Ishikawa (cell line): ENCODE measurements at regions not wholly inside any gene's neighbourhood (a gene's known extent, or its start where the extent isn't known, plus 50 kb on each side); places are given as distances from the start of the nearest gene placed in this dataset.

Source experiments
- CEBPB ChIP-seq: IDR thresholded peaks from 2 replicates; pipeline ENCODE4 v1.6.1; 2012
- CREB1 ChIP-seq: IDR thresholded peaks from 2 replicates; pipeline ENCODE4 v1.6.1; 2012; ENCODE audit warnings: low read depth
- EGR1 ChIP-seq: IDR thresholded peaks from 2 replicates; pipeline ENCODE4 v1.6.1; 2012
- EP300 ChIP-seq: IDR thresholded peaks from 2 replicates; pipeline ENCODE4 v1.6.1; 2012; ENCODE audit warnings: borderline replicate concordance
- FOXM1 ChIP-seq: IDR thresholded peaks from 2 replicates; pipeline ENCODE4 v1.6.1; 2012; ENCODE audit warnings: low read depth, borderline replicate concordance
- NFIC ChIP-seq: IDR thresholded peaks from 2 replicates; pipeline ENCODE4 v1.6.1; 2012
- RAD21 ChIP-seq: IDR thresholded peaks from 2 replicates; pipeline ENCODE4 v1.6.1; 2012; ENCODE audit warnings: low read depth
- TAF1 ChIP-seq: IDR thresholded peaks from 2 replicates; pipeline ENCODE4 v1.6.1; 2012; ENCODE audit warnings: low read depth, mild to moderate bottlenecking
- TCF12 ChIP-seq: IDR thresholded peaks from 2 replicates; pipeline ENCODE4 v1.6.1; 2012; ENCODE audit warnings: low read depth
- TEAD4 ChIP-seq: IDR thresholded peaks from 2 replicates; pipeline ENCODE4 v1.6.1; 2012
- YY1 ChIP-seq: IDR thresholded peaks from 2 replicates; pipeline ENCODE4 v1.6.1; 2012; ENCODE audit warnings: low read depth
- ZBTB7A ChIP-seq: IDR thresholded peaks from 2 replicates; pipeline ENCODE4 v1.6.1; 2012; ENCODE audit warnings: low read depth
- TF ChIP-seq, protein P1 (sequence below): IDR thresholded peaks from 2 replicates; pipeline ENCODE4 v1.6.1; 2012; ENCODE audit warnings: low read depth, mild to moderate bottlenecking
- TF ChIP-seq, protein P2 (sequence below): IDR thresholded peaks from 2 replicates; pipeline ENCODE4 v1.6.1; 2012
- TF ChIP-seq, protein P3 (sequence below): IDR thresholded peaks from 2 replicates; pipeline ENCODE4 v1.6.1; 2012

DNA sequence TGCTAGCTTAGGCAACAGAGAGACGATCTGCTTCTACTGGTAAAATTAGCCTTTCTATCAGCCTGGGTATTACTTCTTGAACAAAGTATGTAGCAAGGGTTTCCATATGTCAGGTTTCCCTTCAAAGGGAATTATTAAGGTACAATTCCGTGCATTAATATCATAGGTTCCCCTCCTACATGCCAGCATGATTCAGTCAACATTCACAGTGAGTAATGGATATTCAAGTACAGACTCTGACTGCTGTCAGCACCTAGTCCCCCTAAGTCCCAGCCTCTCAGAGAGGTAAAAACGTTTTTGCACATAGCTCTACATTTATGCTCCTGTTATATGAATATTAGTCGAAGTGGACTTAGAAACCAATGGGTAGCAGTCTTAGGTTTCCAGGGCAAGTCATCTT, 322.4 kb upstream of the CCNG1 start:
- no peak for TF ChIP-seq CEBPB
- no peak for TF ChIP-seq TCF12
- no peak for TF ChIP-seq YY1
- TF ChIP-seq ZBTB7A: no peak
- TF ChIP-seq RAD21: no peak
- no peak for TF ChIP-seq EP300

DNA sequence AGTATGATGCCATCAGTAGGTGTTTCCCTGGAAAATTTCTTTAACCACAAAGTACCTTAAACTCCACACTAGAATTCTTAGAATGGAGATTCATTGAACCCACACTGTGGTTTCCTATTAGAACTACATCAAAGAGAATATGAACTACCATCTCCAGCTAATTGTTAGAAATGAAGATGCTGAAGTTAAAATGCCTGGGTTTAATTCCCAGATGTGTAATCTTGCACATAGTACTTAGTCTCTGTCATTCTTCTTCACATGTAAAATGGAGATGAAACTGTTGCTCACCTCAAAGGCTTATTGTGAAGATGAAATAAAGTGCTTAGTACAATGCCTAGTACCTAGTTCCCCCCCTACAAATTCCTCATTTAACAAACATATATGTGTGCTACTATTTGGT, 303.3 kb upstream of the CCNG1 start:
- TF ChIP-seq EGR1 (no peak), TCF12 (no peak), EP300 (no peak), FOXM1 (no peak), ZBTB7A (no peak), RAD21 (no peak), TAF1 (no peak), NFIC (no peak), TEAD4 (no peak), CEBPB (no peak), YY1 (no peak), CREB1 (no peak)
- TF ChIP-seq, protein P1, sequence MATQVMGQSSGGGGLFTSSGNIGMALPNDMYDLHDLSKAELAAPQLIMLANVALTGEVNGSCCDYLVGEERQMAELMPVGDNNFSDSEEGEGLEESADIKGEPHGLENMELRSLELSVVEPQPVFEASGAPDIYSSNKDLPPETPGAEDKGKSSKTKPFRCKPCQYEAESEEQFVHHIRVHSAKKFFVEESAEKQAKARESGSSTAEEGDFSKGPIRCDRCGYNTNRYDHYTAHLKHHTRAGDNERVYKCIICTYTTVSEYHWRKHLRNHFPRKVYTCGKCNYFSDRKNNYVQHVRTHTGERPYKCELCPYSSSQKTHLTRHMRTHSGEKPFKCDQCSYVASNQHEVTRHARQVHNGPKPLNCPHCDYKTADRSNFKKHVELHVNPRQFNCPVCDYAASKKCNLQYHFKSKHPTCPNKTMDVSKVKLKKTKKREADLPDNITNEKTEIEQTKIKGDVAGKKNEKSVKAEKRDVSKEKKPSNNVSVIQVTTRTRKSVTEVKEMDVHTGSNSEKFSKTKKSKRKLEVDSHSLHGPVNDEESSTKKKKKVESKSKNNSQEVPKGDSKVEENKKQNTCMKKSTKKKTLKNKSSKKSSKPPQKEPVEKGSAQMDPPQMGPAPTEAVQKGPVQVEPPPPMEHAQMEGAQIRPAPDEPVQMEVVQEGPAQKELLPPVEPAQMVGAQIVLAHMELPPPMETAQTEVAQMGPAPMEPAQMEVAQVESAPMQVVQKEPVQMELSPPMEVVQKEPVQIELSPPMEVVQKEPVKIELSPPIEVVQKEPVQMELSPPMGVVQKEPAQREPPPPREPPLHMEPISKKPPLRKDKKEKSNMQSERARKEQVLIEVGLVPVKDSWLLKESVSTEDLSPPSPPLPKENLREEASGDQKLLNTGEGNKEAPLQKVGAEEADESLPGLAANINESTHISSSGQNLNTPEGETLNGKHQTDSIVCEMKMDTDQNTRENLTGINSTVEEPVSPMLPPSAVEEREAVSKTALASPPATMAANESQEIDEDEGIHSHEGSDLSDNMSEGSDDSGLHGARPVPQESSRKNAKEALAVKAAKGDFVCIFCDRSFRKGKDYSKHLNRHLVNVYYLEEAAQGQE: no peak
- TF ChIP-seq, protein P2, sequence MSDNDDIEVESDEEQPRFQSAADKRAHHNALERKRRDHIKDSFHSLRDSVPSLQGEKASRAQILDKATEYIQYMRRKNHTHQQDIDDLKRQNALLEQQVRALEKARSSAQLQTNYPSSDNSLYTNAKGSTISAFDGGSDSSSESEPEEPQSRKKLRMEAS: no peak
- TF ChIP-seq, protein P3, sequence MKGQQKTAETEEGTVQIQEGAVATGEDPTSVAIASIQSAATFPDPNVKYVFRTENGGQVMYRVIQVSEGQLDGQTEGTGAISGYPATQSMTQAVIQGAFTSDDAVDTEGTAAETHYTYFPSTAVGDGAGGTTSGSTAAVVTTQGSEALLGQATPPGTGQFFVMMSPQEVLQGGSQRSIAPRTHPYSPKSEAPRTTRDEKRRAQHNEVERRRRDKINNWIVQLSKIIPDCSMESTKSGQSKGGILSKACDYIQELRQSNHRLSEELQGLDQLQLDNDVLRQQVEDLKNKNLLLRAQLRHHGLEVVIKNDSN: no peak

DNA sequence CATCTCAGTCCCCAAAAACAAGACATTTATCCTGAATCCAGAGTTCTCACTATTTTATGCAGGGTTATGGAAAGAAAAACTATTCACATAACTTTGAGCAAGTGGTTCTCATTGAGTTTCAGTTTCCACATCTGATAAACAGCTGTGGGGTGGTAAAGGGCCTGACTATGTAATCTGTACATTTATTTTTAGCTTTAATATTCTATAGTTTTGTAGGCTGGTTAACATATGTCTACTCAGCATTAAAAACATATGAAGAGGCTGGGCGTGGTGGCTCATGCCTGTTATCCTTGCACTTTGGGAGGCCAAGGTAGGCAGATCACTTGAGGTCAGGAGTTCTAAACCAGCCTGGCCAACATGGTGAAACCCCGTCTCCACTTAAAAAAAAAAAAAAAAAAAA, 301.5 kb upstream of the CCNG1 start:
- TF ChIP-seq CEBPB: no peak
- TF ChIP-seq TCF12: no peak
- TF ChIP-seq RAD21: no peak
- TF ChIP-seq, protein P1: no peak
- TF ChIP-seq, protein P2: no peak
- TF ChIP-seq CREB1: no peak
- no peak for TF ChIP-seq TAF1

DNA sequence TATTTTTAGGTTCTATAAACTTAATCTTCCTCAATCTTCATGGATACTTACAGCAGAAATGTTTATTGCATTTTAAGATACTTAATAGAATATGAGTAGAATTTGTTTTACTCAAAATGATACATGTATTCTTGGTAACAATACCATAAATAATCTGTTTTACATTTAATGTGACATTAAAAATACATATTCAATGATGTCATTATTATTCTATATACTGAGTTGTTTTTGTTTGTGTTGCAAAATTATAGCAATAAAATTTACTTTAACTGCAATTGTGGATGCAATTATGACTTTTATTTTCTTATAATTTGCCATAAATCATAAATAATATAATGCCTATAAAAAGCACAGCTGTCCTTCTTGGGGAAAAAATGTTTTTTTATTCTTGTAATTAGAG, 275.9 kb upstream of the CCNG1 start:
- TF ChIP-seq EGR1 (no peak), TCF12 (no peak), NFIC (no peak)

DNA sequence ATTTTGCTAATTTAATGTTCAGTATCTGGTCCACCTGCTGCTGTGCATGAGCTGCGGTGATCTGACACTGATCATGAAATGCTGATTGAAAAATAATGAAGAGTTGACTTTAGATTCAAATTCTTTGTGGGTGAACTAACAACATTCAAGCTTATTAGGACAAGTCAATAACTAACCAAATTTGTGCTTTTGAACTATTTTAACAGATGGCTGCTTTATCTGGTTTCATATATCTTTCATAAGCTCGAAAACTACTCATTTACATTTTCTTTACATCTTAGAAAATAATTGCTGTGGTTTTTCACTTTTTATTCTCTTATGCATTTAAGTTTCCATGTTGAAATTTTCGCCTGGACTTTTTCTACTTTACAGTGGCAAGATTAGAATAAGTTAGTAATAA, 274.8 kb upstream of the CCNG1 start:
- TF ChIP-seq, protein P1: no peak
- TF ChIP-seq EP300 (no peak), TAF1 (no peak), CEBPB (no peak), EGR1 (no peak), ZBTB7A (no peak), CREB1 (no peak), FOXM1 (no peak), RAD21 (no peak), TEAD4 (no peak), TCF12 (no peak), NFIC (no peak), YY1 (no peak)
- TF ChIP-seq, protein P3: no peak
- TF ChIP-seq, protein P2: no peak
